ENCODE measurements at regions not wholly inside any gene's neighbourhood (a gene's known extent, or its start where the extent isn't known, plus 50 kb on each side); places are given as distances from the start of the nearest gene placed in this dataset.

GRCh38 chr1:234676103-234676594, 66.2 kb upstream of the IRF2BP2 start:
- TF ChIP-seq CTCF (IDR thresholded peaks at IDR 0.05) = no peak
- no peak for TF ChIP-seq POLR2AphosphoS5 (IDR thresholded peaks at IDR 0.05; ENCODE audit: low read depth, low read length)
- TF ChIP-seq SIN3A (IDR thresholded peaks at IDR 0.05; ENCODE audit: borderline replicate concordance, insufficient read depth, low read depth, low read length) = no peak

Data from Panc1 (cell line).